D721Med (cell line): ENCODE measurements at regions not wholly inside any gene's neighbourhood (a gene's known extent, or its start where the extent isn't known, plus 50 kb on each side); places are given as distances from the start of the nearest gene placed in this dataset.

Experiments used
- DNase-seq: peaks from one replicate; pipeline ENCODE4 v3.0.0; 2011; ENCODE audit warnings: low spot score; ENCODE audit not compliant: insufficient read length
- FAIRE-seq: peaks from 2 replicates; lab custom pipeline; 2011; peaks lifted over from hg19 to GRCh38; lab: Jason Lieb, UNC
- CTCF ChIP-seq: IDR thresholded peaks from 2 replicates; pipeline ENCODE4 v1.5.1; 2012; ENCODE audit warnings: mild to moderate bottlenecking, control low read depth; ENCODE audit not compliant: insufficient read depth; ENCODE audit errors: missing control alignments

DNA sequence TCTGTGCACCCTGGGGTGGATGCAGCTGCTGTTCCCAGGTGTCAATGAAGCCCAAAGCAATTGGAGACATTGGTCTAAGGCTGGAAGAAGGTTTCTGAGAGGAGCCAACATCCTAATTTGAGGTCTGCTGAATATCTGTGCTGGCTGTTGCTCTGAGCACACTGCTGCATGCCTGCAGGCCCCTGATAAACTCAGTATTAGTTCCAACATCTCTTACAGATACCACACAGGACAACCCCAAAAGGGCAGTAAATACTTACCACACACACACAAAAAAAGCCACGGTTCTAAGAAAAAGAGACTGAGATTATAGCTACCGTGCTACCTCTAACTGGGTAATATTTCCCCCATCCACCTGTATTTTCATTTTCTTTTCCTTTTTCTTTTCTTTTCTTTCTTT, 164.3 kb upstream of the SOX4 start:
- FAIRE-seq (no peak), DNase-seq (no peak)
- no peak for TF ChIP-seq CTCF

- FAIRE-seq (no peak), DNase-seq (no peak)
Measured at GRCh38 chr6:21431526-21431925, 162.0 kb upstream of the SOX4 start.

DNA sequence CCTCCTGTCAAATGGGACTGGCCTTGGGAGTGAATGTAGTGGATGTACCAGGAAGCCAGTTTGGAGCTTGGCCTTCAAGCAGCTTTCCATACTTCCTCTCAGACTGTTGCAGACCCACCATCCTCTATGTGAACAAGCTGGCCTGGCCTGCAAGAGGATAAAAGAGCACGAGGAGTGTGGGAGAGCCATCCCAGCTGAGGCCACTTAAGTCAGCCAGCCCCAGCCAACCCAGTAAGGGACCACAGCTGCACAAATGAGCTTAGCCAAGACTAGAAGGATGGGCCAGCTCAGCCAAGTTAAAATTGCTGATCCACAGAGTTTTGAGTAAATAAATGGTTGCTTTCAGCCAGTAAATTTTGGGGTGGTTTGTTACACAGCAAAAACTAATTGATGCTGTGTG, 156.9 kb upstream of the SOX4 start:
- TF ChIP-seq CTCF: no peak
- FAIRE-seq (no peak), DNase-seq (no peak)

More at GRCh38 chr6:21431526-21431925, 162.0 kb upstream of the SOX4 start:
- TF ChIP-seq CTCF: no peak

DNA sequence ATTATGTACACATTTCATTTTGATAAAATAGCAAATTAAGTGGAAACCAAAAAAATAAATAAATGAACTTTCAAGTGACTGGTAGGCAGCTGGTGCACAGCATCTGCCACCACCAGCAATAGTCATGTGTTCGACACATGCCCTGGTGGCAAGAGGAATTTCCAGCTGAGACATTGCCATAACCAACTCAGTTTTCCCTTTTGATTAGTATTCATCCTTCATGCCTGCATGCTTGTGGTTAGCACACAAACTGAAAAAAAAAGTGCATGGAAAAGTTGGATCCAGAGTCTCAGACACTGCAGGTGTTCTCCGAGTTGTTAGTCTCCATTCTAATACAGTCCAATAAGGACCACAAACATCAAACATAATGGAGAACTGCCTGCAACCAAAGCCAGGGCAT, 156.0 kb upstream of the SOX4 start:
- DNase-seq (no peak), FAIRE-seq (no peak)
- no peak for TF ChIP-seq CTCF

DNA sequence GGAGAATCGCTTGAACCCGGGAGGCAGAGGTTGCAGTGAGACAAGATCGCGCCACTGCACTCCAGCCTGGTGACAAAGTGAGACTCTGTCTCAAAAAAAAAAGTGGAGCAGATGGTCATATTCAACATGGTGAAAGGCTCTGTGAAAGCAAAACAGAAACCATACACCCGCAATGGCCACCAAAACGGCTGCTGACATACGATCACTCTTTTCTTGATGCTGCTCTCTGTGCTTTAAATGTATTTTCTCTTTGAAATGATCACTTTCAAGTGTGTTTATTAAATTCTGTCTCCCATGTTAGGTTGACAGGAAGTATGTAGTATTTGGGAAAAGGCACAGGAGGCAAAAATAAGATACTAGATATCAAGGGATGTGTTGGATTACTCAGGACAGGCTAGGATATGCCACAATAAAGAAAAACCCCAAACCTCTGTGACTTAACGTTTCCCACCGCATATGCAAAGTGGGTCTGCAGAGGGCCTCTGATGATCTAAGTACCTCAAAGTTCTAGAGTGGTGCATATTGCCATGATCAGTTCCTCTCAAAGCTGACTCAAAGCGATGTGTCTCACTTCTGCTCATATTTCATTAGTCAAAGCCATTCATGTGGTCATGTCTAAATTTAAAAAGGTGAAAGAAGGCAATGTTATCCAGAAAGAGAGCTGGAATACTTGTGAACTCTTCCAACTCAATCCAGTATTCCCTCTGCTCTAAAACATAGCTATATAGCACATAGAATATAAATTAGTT, 155.1 kb upstream of the SOX4 start:
- FAIRE-seq: no peak
- no peak for TF ChIP-seq CTCF
- DNase-seq: no peak

- TF ChIP-seq CTCF: no peak
- FAIRE-seq: no peak
Measured at GRCh38 chr6:21438986-21439352, 154.6 kb upstream of the SOX4 start.

DNA sequence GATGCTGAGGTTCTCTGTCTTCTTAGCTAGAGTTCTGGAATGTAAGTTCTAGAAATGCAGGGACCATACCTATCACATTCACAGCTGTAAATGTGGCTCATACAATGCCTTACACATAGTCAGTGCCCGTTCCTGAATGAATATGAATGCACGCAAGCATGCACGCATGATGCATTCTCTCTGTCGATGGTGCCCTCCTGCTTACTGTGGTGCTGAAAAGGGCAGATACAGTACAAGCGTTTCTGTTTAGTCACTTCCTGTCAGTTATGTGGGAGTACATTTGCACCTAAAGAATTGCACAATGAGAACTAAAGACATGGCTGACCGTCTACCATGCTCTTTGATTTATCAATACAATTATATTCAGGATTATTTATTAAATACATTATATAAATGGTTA, 152.2 kb upstream of the SOX4 start:
- no peak for FAIRE-seq

More at GRCh38 chr6:21438986-21439352, 154.6 kb upstream of the SOX4 start:
- no peak for DNase-seq

More for the DNA sequence above, 152.2 kb upstream of the SOX4 start:
- no peak for TF ChIP-seq CTCF
- no peak for DNase-seq
